ENCODE measurements at regions not wholly inside any gene's neighbourhood (a gene's known extent, or its start where the extent isn't known, plus 50 kb on each side); places are given as distances from the start of the nearest gene placed in this dataset.

DNA sequence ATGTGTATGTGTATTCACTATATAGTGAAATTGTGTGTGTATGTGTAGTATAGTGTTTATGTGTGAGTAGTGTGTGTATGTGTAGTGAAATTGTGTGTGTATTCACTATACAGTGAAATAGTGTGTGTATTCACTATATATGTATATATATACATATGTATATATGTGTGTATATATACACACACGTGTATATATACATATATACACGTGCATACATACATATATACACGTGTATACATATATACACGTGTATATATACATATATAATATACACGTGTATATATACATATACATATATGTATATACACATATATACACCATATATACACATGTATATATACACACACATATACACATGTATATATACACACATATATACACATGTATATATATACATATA, 403.6 kb upstream of the TUSC1 start:
- no peak for FAIRE-seq
- DNase-seq (ENCODE audit: low spot score): no peak

DNA sequence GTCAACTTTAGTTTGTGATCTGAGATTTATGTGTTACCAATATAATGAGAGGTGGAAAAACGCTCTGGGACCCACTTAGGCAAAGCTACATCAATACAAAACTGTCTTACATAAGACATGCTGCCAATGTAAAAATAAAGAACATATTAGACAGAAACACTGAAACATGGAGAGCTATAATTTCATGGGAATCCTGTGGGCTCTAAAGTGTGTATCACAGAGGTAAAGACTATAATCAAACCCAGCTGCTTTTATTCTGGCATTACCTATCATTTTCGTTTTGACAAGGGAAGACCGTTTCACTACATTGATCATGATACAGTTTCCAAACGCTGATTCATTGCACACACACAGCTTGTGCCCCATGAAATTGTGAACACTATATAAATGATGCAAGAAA, 400.5 kb upstream of the TUSC1 start:
- no peak for FAIRE-seq

DNA sequence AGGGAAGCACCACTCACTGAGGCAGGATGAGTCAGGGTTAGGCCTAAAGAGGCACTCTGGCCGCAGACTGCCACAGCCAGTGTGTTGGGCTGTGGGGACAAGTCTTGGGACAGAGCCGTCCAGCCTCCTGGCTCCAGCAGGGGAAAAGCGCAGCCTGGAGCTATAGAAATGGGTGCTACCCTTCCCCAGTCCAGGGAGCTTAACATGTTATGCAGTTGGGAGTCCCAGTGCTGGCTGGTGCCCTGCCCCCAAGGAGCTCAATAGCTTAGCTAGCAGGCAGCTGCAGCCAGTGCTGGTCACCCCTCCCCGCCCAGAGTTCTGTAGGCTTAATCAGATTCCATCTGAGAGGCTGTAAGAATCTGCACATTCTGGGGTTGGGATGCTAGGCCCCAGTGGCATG, 399.6 kb upstream of the TUSC1 start:
- FAIRE-seq (no peak), DNase-seq (ENCODE audit: low spot score) (no peak)

More for the DNA sequence above, 400.5 kb upstream of the TUSC1 start:
- no peak for DNase-seq (ENCODE audit: low spot score)

DNA sequence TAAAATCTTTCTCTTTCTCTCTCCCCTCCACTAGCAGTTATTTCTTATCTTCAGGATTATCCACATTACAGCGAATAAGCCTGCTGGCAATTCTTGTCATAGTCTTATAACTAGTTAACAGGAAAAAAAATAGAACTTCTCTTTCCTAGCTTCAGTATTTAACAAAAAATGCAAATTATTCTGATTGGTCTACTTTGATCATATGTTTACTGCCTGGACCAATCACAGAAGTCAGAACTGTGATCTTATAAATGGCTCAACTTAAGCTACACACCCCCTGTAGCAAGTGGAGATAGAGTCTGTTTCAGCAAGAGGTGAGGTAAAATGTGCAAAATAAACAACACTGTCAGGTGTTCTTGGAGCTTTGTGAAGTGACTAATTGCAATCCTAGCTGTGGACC, 389.4 kb upstream of the TUSC1 start:
- no peak for FAIRE-seq
- no peak for DNase-seq (ENCODE audit: low spot score)

DNA sequence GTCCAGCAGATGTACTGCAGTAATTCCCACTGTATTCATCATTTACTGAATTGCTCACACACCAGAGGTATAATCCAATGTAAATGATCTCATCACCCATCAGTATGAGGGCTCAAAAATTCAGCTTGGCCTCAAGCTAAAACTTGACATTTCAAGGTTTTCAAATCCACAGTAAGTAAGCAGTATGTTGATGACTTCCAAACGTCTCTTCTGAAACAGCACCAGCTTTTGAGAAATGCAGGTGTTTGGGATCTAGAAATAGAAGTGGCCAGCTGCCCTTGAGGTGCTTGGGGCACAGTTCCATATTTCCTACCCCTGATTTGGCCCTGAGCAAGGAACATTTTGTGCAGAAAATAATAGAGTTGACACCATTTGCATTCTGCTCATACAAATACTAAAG, 388.0 kb upstream of the TUSC1 start:
- no peak for FAIRE-seq
- no peak for DNase-seq (ENCODE audit: low spot score)

DNA sequence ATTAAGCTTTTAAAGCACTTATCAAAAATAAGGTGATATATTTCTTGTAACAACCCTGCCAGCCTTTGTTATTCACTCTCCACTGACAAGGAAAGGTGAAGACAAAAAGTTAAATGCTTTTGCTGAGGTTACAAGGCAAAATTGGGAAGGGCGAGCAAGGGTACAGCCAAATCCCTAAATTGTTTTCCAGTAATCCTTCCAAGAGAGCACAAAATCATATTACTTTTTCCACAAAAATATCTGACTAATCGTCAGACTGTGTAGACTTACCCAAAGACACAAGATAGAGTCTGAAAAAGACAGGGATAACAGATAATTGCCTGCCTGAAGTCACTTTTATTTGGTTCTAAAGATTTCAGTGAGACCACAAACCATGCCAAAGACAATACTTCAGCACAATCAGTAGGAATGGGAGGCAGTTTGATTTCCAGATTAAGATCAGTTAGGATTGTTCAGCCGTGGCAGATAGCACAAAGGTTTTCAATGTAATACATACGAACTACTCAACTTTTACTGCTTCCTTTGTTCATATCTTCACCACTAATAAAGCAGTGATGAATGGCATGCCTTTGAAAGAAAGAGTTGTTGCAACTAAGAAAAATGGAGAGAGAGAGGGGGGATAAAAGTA, 383.8 kb upstream of the TUSC1 start:
- no peak for DNase-seq (ENCODE audit: low spot score)
- FAIRE-seq: no peak

DNA sequence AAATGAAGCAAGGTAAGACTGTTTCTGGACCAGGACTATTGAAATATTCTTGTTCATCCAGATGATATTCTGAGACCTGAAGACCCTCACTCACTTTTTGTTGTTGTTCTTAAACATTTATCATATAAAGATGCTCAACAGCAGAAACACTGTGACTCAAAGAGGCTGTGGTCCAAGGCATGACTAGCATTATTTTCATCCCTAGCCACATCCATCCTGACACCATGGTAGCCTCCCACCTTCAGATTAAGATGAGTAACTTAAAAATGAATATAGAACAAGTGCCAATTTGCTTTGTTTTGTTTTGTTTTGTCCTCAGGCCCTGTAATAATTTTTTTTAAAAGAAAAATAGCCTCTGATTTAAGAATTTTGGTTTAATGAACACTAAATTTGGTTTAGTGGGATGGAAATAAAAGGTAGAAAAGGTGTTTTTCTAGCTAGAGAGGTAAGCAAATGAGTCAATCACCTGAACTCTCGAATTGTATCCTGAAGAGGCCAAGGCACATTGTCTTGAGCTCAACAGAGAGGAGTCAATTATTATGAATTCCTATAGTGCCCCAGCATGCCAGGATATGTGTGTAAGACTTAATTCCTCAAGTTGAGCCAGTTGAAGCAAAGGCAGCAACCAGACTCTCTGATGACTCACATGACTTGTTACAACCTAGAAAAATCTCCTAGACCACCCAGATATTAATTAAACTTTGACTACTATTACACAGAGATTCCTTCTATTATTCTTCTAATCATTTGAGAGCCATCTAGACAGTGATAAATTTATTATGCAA, 380.1 kb upstream of the TUSC1 start:
- peak; percentile 32 for DNase-seq (ENCODE audit: low spot score)
- no peak for FAIRE-seq

DNA sequence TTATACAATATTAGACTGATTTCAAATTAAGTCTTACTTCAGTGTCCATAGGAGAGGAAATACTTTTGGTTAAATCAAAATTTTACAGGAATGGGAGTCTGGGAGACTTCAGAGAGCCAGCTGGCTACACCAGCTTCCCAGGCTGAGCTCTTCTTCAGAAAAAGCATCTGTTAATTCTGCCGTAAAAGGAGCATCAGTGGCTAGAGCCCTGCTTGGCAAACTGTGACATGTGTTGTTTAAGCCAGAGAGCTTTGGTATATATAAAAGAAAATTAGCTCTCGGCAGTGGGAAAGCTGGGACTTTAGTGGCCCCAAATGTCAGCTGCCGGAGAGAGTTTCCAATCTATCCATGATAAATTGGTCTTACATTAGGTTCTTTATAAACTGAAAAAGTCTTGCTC, 378.8 kb upstream of the TUSC1 start:
- no peak for DNase-seq (ENCODE audit: low spot score)
- FAIRE-seq: no peak

DNA sequence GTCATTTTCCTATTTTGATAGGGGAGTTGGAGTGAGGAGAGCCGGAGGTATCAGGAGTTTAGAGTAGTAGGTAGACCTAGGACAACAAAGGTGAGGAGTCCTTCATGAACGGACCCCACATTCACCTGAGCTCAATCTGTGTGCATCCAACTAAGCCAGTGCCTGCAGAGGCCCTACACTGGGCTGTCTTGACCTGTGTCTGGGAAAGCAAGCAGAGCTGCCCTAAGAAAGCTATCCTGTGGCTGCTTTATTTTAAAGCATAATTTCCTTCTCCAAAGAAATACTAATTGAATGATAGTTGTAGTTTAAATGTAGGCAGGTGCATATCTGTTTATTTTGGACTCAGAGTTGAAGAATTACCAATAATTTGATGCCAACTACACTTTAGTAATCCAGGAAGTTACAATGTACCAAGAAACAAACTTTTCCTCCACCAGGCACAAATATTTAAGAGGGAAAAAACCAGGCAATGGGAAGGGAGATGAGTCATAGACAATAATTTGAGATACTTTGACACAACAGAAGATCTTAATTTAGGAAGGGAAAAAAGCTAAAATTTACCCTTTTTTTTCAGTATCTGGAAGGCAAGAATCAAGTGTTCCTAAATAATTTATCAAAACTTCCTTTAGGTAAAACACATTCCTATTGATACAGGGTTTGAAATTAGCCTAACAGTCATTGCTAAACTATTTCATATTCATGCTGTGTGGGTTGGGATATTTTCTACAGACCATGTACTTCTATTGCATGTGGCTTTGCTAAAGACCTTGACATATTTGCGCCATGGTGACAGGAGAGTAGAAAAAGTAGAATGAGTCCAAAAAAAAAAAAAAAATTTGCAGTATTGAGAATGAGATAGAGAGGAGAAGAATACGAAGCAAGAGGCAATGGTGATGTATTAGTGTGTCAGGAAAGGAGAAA, 376.6 kb upstream of the TUSC1 start:
- FAIRE-seq: no peak
- peak; percentile 9 for DNase-seq (ENCODE audit: low spot score)

DNA sequence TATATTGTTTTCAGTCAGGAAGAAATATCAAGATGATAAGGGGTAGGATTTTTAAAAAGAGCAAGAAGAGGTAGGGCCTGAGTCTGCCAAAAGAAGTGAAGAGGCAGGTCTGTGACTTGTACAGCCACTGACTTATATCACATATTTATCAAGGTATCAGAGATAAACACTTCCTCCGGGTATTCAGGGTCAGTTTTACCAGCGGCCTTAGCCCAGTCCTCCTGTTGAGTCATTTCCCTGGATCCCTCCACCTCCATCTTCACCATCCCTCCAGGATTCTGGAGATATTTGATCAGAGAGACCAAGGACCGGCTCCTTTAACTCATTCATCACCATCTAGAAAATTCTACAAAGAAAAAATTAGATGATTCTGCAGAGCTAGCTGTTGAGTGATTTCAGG, 375.7 kb upstream of the TUSC1 start:
- FAIRE-seq: no peak
- no peak for DNase-seq (ENCODE audit: low spot score)

DNA sequence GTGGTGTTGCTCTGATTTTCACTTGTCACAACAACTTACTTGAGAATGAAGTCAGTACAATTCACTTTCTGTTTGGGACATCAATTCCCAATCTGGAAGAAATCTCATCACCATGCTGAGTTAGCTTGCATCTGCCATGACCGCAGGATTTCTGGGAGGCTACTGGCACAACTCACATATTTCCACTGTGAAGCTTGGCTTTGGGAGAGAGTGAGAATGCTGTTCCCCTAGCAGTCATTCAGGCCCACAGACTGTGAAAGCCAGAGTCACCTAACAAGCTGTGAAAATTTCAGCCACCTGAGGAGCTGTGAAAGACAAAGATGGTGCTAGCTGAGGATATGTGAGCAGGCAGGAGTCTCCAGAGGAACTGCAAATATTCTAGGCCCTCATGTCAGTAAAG, 365.2 kb upstream of the TUSC1 start:
- no peak for DNase-seq (ENCODE audit: low spot score)
- no peak for FAIRE-seq

DNA sequence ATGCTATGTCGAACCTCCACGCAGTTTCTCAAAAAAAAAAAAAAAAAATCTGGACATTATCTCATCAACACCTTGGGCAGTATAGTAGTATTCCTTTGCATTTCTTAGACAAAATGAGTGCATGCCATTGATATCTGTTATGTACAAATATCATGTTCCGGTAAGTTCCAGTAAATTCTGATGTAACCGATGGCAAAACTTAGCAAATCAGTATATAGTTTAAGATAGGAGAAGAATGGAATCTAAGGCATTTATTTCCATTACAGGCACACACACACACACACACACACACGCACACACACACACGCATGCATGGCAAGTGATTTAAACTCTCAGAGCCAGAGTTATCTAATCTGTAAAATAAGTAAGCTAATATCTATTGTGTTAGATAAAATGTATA, 356.5 kb upstream of the TUSC1 start:
- DNase-seq (ENCODE audit: low spot score) (no peak), FAIRE-seq (no peak)

DNA sequence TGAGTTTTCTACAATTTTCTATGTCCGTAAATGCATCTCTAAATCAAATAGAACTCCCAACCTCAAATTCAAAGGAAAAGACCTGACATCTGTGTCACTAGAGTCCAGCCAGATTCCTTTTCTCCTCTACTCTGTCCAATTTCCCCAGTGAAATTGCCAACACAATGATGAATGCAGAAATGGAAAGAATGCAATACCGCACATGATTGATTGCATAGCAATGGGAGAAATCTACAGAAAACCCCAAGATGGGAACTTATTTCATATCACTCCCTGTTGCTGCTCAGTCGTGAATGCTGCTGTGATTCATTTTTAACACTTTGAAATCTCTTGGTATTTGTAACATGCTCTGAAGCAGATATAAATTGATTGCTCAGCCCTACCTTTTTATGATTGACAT, 355.1 kb upstream of the TUSC1 start:
- DNase-seq (ENCODE audit: low spot score): no peak

DNA sequence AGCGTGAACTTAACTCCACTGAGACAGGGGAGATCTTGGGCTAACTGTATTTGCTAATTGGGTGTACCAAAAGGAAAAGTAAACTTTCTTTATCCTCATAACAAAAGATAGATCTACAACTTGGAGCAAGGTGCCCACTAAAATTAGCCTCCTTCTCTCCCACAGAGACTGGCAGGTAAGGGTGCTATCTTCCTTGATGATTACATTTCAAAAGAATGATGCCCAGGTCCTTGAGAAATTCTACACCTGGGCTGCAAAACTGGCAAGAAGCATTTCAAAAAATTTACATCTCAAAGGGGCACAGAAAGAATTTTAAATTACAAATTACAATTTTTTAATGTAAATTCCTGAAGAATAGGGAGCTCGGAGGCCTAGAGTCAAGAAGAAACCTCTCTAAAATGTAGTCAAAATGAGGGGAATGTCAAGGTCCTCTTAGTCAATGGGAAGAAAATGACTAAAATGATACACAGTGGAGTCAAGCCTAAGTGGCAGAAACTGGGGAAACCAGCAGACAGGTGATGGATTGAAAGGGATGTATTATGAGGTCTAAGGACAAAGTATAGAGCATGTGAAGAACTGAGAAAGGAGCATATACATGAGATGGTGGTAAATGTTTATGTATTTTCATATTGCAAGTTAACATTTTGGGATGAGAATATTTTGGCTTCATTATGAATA, 348.3 kb upstream of the TUSC1 start:
- FAIRE-seq (no peak), DNase-seq (ENCODE audit: low spot score) (no peak)

More for the DNA sequence above, 355.1 kb upstream of the TUSC1 start:
- no peak for FAIRE-seq

DNA sequence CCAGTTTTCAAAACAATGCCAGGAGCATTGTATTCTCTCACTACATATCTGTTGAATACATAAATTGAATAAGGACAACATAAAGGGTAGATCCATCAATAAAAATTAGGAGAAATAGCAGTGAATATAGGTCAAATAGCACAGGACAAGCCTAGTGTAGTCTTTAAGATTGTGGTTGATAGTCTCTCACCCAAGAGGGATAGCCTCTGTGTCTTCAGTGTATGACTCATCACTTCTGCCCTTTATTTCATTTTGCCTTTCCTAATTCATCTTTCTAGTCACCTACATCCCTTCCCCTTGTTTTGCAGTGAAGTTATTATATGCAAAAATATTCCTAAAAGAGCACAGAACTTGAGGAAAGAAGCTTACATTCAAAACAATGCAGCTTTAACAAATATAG, 335.0 kb upstream of the TUSC1 start:
- DNase-seq (ENCODE audit: low spot score): no peak
- FAIRE-seq: no peak

DNA sequence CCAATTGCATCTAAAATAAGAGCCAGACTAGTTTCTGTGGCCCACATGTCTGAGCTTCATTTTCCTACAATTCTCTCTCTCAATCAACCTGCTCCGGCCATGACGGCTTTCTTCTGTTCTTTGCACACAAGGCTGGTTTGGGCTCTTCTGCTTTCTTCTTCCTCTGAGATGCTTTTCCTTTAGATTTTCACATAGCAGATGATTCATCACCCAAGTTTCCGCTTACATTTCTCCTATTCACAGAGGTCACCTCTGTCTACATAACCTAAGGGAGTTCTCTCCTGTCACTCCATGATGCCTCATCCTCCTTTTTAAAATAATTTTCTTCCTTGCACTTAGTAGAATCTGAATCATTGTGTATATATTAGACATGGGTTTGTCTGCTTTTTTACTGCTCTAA, 334.6 kb upstream of the TUSC1 start:
- FAIRE-seq (no peak), DNase-seq (ENCODE audit: low spot score) (peak; percentile 23)

DNA sequence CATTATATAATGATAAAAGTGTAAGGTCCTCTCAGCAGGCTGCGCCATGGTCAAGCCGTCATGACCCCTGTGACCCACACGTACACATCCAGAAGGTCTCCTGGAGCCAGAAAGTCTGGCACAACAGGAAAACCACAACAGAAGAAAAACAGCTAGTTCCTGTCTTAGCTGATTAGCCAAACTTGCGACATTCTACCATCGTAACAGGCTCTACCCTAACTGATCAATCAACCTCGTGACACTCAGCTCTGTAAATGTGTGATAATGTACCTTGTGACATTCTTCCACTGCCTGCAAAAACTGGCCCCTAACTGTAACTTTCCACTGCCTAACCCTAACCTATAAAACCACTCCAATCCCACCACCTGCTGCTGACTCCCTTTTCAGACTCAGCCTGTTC, 316.4 kb upstream of the TUSC1 start:
- DNase-seq (ENCODE audit: low spot score) (no peak), FAIRE-seq (no peak)

DNA sequence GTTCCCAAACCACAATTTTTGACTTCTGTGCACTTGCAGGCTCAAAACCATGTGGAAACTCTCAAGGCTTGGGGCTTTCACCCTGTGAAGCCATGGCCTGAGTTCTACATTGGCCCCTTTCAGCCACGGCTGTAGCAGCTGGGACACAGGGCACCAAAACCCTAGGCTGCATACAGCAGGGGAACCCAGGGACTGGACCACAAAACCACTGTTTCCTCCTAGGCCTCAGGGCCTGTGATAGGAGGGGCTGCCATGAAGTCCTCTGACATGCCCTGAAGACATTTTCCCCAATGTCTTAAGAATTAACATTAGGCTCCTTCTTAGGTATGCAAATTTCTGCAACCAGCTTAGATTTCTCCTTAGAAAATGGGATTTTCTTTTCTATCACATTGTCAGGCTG, 312.1 kb upstream of the TUSC1 start:
- DNase-seq (ENCODE audit: low spot score): no peak
- no peak for FAIRE-seq

DNA sequence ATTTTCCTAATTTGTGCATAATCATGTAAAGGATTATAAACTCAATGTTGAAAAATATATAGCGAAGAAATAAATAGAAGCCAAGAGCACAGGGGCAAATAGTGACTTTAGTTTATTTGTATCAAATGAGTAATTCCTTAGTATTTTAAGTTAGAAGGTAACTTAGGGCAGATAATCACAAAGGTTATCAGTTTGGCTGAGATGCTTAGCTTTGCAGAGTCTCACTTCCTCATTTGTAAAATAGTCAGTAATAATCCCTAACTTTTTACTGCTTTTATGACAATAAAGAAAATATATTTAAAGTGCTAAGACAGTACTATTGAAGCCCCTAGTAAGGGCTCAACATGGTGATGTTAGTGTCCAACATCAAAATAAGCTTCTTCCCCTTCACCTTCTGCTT, 297.4 kb upstream of the TUSC1 start:
- DNase-seq (ENCODE audit: low spot score): no peak
- no peak for FAIRE-seq

DNA sequence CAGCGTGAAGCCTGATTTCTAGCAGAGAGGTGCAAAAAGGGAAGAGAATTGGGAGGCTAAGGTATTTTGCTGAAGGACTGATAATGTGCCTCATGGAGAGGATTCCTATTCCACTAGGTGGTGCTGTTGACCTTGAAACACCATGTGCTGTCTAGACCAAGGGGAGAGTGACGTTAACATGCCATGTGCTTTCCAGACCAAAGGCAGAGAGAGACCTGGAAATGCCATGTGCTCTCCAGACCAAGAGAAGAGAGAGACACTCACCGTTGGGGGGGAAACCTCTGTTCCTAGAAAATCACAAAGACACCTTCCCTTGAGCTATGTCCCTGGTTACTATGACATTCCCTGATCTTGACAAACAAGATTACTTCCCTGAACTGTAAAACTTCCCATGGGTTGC, 286.0 kb upstream of the TUSC1 start:
- DNase-seq (ENCODE audit: low spot score): peak; percentile 75
- peak; percentile 2 for FAIRE-seq

DNA sequence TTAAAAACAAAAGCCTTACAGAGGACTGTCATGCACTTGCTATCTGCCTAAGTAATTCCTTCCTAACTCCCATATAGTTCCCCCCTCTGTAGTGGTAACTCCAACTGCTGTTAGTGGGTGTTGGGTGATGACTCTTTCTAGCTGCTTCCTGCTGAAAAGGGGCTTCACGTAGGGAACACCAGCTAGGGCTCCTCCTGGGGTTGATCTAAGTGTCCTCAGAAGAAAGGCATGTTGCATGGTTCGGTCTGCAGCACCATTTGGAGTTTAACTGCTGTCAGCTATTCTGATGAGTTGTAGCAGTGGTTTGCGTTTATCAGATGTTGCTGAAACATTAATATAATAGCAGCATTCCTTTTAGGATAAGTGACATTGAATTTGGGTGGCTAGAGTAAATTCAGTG, 281.9 kb upstream of the TUSC1 start:
- no peak for DNase-seq (ENCODE audit: low spot score)
- FAIRE-seq: no peak

DNA sequence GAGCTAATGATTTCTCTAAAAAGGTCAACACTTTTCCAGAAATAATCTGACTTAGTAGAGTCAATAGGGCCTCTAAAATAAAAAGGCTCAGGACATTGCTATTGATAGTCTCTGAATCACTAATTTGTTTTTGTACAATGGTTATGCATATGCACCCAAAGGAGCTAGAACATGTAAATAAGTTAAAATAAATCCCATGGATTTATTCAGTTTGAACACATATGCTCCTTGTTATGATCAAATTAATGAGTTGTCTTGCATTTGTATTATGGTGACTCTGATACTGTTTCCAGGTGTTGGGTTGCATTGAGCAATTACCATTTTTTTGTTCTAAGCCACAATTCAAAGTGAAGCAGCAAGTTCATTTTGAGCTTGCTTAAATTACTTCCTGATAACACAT, 276.0 kb upstream of the TUSC1 start:
- no peak for DNase-seq (ENCODE audit: low spot score)
- FAIRE-seq: no peak

All from RCC 7860 (cell line).